ENCODE measurements at regions not wholly inside any gene's neighbourhood (a gene's known extent, or its start where the extent isn't known, plus 50 kb on each side); places are given as distances from the start of the nearest gene placed in this dataset.
"Not testable (repeated sequence)": the region's sequence is repeated elsewhere in the genome, so short reads cannot be mapped to it uniquely, and the experiment has no call there.

- TF ChIP-seq CTCF, POLR2A (IDR thresholded peaks at IDR 0.05): not testable (repeated sequence)
Measured at GRCh38 chr13:40054422-40054821, 399.0 kb downstream of the COG6 start.

Data from right lobe of liver (tissue), 4 donors.